Prostate gland (tissue), 2 donors: ENCODE measurements at regions not wholly inside any gene's neighbourhood (a gene's known extent, or its start where the extent isn't known, plus 50 kb on each side); places are given as distances from the start of the nearest gene placed in this dataset.

Experiments used
- POLR2AphosphoS5 ChIP-seq: sonication (generic); formaldehyde crosslinking; IDR thresholded peaks from one replicate; pipeline ENCODE4 v1.6.1; 2017; ENCODE audit warnings: antibody characterized with exemption
- TF ChIP-seq, protein P1 (sequence below), 4 experiments: fragments of 200-600 bp in 2 of 4; fragments of 450-650 bp in 2 of 4; sonication (generic) in 2 of 4; IDR thresholded peaks; 1 replicate in 3 of 4; 2 replicates in 1 of 4; pipeline ENCODE4 v1.5.1; 2016 to 2019; ENCODE audit warnings: antibody characterized with exemption in 4 of 4, mild to moderate bottlenecking in 2 of 4, moderate library complexity in 2 of 4

DNA sequence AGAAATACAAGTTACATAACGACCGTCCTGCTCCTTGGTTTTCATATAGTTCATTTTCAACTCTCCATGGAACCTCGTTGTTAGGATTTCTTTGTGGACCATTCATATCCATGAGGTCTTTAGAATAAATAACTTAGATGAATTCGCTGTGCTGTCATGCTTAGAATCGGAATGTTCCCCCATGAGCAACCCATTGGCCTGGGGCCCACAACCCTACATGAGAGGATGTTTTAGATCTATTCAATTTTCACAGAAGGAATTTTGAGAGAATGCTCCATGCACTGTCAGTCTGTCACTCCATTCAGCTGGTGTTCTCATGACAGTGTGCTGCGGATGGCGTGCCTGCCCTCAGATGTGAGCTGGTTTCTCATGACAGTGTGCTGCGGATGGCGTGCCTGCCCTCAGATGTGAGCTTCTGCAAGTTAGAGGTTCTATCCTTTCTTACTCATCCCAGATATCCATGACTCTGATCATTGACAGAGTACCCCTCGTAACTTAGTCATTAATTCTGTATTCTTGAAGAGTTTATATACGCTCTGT lies 1193.1 kb downstream of the EFNB2 start:
- TF ChIP-seq, protein P1, sequence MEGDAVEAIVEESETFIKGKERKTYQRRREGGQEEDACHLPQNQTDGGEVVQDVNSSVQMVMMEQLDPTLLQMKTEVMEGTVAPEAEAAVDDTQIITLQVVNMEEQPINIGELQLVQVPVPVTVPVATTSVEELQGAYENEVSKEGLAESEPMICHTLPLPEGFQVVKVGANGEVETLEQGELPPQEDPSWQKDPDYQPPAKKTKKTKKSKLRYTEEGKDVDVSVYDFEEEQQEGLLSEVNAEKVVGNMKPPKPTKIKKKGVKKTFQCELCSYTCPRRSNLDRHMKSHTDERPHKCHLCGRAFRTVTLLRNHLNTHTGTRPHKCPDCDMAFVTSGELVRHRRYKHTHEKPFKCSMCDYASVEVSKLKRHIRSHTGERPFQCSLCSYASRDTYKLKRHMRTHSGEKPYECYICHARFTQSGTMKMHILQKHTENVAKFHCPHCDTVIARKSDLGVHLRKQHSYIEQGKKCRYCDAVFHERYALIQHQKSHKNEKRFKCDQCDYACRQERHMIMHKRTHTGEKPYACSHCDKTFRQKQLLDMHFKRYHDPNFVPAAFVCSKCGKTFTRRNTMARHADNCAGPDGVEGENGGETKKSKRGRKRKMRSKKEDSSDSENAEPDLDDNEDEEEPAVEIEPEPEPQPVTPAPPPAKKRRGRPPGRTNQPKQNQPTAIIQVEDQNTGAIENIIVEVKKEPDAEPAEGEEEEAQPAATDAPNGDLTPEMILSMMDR (IDR thresholded peaks at IDR 0.05) = no peak
- TF ChIP-seq POLR2AphosphoS5 = no peak
